Thyroid gland (tissue), 4 donors: ENCODE measurements at regions not wholly inside any gene's neighbourhood (a gene's known extent, or its start where the extent isn't known, plus 50 kb on each side); places are given as distances from the start of the nearest gene placed in this dataset.

Experiments
- DNase-seq, 2 donors: peaks; one replicate each; pipeline ENCODE4 v3.0.0-alpha.2; 2019
- H3K27ac ChIP-seq, 3 donors: fragments of 200-600 bp; sonication (generic); 1 replicate in 2 of 3; 2 replicates in 1 of 3; pipeline ENCODE4 v1.5.1; 2016 to 2019; ENCODE audit warnings: mild to moderate bottlenecking in 1 of 3, moderate library complexity in 1 of 3
- H3K27me3 ChIP-seq: fragments of 200-600 bp; sonication (generic); one replicate; pipeline ENCODE4 v1.5.1; 2019
- H3K36me3 ChIP-seq, 2 donors: fragments of 200-600 bp; sonication (generic); one replicate each; pipeline ENCODE4 v1.5.1; 2016 to 2019
- H3K4me1 ChIP-seq, 2 donors: fragments of 200-600 bp; sonication (generic); one replicate each; pipeline ENCODE4 v1.5.1; 2017 to 2019
- H3K4me3 ChIP-seq, 3 donors: fragments of 200-600 bp; sonication (generic); replicated peaks in 1 of 3; 1 replicate in 2 of 3; 2 replicates in 1 of 3; pipeline ENCODE4 v1.5.1; 2016; ENCODE audit warnings: mild to moderate bottlenecking in 1 of 3
- H3K9me3 ChIP-seq: fragments of 200-600 bp; sonication (generic); one replicate; pipeline ENCODE4 v1.5.1; 2017
- CTCF ChIP-seq, 6 experiments: fragments of 200-600 bp in 3 of 6; fragments of 450-650 bp in 3 of 6; sonication (generic) in 3 of 6; IDR thresholded peaks; one replicate each; pipeline ENCODE4 v1.5.1; 2016 to 2019; ENCODE audit warnings: antibody characterized with exemption in 6 of 6, mild to moderate bottlenecking in 2 of 6, inconsistent platforms in 1 of 6, moderate library complexity in 1 of 6
- POLR2A ChIP-seq, 2 donors: fragments of 450-650 bp; IDR thresholded peaks; one replicate each; pipeline ENCODE4 v1.6.1; 2017; ENCODE audit warnings: antibody characterized with exemption in 2 of 2, mild to moderate bottlenecking in 2 of 2, moderate library complexity in 1 of 2
- WGBS, 2 donors: methylation state at CpG; one replicate each; pipeline ENCODE4 v1.1.5; 2017; 5-methylcytosine and 5-hydroxymethylcytosine counted together
- intact Hi-C: fragments of 100-400 bp; cut with DNase I; formaldehyde crosslinking; loops from one replicate; pipeline ENCODE4 v1.15.1; 2023

GRCh38 chrX:9368262-9368661, 96.6 kb upstream of the TBL1X start:
- intact Hi-C loops: no loop called here
- H3K36me3 ChIP-seq: no peaks in the 10 kb centered on the region

GRCh38 chrX:9369802-9370291, 95.0 kb upstream of the TBL1X start:
- no peaks in the 10 kb centered on the region for H3K9me3 ChIP-seq
- no peaks in the 10 kb centered on the region for H3K36me3 ChIP-seq
- peaks cover 0 to 3% of the 10 kb centered on the region in 2 donors for H3K4me1 ChIP-seq
- no peaks in the 10 kb centered on the region for H3K27me3 ChIP-seq
- intact Hi-C loops: no loop called here
- no peak overlapping the region for H3K27ac ChIP-seq
- TF ChIP-seq CTCF (IDR thresholded peaks at IDR 0.05): no peak
- no peak for TF ChIP-seq POLR2A (IDR thresholded peaks at IDR 0.05)
- no peak for DNase-seq
- no peak overlapping the region for H3K4me3 ChIP-seq
- 78 to 92% methylated on average over 10 of the region's 10 CpGs for WGBS, 2 donors

More at GRCh38 chrX:9368262-9368661, 96.6 kb upstream of the TBL1X start:
- TF ChIP-seq CTCF (IDR thresholded peaks at IDR 0.05) (no peak), POLR2A (IDR thresholded peaks at IDR 0.05) (no peak)
- Histone ChIP-seq H3K4me3 (no peak overlapping the region), H3K27me3 (no peaks in the 10 kb centered on the region), H3K4me1 (peaks cover 0 to 3% of the 10 kb centered on the region in 2 donors), H3K27ac (no peak overlapping the region), H3K9me3 (no peaks in the 10 kb centered on the region)
- 91 to 95% methylated on average over 6 of the region's 6 CpGs for WGBS, 2 donors
- no peak for DNase-seq

- DNase-seq: peak; percentile 36 to 49
- Histone ChIP-seq H3K4me1 (peaks cover 0 to 3% of the 10 kb centered on the region in 2 donors), H3K4me3 (no peak overlapping the region), H3K27me3 (no peaks in the 10 kb centered on the region), H3K9me3 (no peaks in the 10 kb centered on the region), H3K27ac (no peak overlapping the region), H3K36me3 (no peaks in the 10 kb centered on the region)
- TF ChIP-seq POLR2A (IDR thresholded peaks at IDR 0.05): no peak
- TF ChIP-seq CTCF (IDR thresholded peaks at IDR 0.05): no peak
- intact Hi-C loops: no loop called here
- 7 to 20% methylated on average over 5 of the region's 5 CpGs for WGBS, 2 donors
Measured at GRCh38 chrX:9370893-9371292, 94.0 kb upstream of the TBL1X start.

GRCh38 chrX:9372866-9373265, 92.0 kb upstream of the TBL1X start:
- Histone ChIP-seq H3K36me3 (no peaks in the 10 kb centered on the region), H3K4me3 (no peak overlapping the region), H3K9me3 (no peaks in the 10 kb centered on the region), H3K4me1 (peaks cover 0 to 3% of the 10 kb centered on the region in 2 donors), H3K27me3 (no peaks in the 10 kb centered on the region), H3K27ac (no peak overlapping the region)
- TF ChIP-seq CTCF (IDR thresholded peaks at IDR 0.05) (no peak), POLR2A (IDR thresholded peaks at IDR 0.05) (no peak)
- intact Hi-C loops: no loop called here
- DNase-seq: no peak
- WGBS, 2 donors: 92 to 93% methylated on average over 11 of the region's 11 CpGs

GRCh38 chrX:9373789-9374188, 91.1 kb upstream of the TBL1X start:
- 82 to 95% methylated on average over 7 of the region's 7 CpGs for WGBS, 2 donors
- peaks cover 0 to 3% of the 10 kb centered on the region in 2 donors for H3K4me1 ChIP-seq
- DNase-seq: no peak
- H3K36me3 ChIP-seq: no peaks in the 10 kb centered on the region
- H3K27me3 ChIP-seq: no peaks in the 10 kb centered on the region
- TF ChIP-seq CTCF (IDR thresholded peaks at IDR 0.05) (no peak), POLR2A (IDR thresholded peaks at IDR 0.05) (no peak)
- no peaks in the 10 kb centered on the region for H3K9me3 ChIP-seq
- intact Hi-C loops: no loop called here
- H3K27ac ChIP-seq: no peak overlapping the region
- no peak overlapping the region for H3K4me3 ChIP-seq
